ENCODE measurements at regions not wholly inside any gene's neighbourhood (a gene's known extent, or its start where the extent isn't known, plus 50 kb on each side); places are given as distances from the start of the nearest gene placed in this dataset.

DNA sequence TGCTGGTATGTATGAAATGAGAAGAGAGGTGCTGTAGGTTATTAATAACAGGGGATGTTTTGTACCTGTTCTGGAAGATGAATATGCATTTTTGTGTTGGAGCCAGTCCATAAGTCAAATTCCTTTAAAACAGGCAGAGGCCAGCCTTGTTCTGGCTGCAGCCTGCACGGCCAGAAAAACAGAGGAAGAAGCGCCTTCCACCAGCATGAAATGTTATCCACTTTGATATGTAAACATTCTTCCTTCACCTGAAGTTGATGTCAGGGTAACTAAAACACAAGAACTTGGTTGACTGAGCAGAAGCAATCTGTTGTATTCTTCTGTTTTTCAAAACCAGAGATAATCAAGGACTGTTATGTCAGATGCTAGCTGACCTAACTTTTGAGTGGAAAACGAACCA is 237.9 kb upstream of the PLEKHG7 start:
- Histone ChIP-seq H3K4me3 (ENCODE audit: low read depth in 2 of 2, low read length in 2 of 2) (no peak overlapping the region), H3K27me3 (ENCODE audit: control insufficient read depth, insufficient read depth, low read length) (no peaks in the 10 kb centered on the region), H3K4me1 (ENCODE audit: control insufficient read depth, insufficient read depth, low read length) (no peaks in the 10 kb centered on the region), H3K27ac (ENCODE audit: low read length) (no peak overlapping the region), H3K9me3 (ENCODE audit: control insufficient read depth, insufficient read depth, low read depth, low read length) (no peaks in the 10 kb centered on the region), H3K36me3 (ENCODE audit: control insufficient read depth, insufficient read depth, low read length) (no peaks in the 10 kb centered on the region)
- intact Hi-C loops (cut with micrococcal nuclease; ENCODE audit: unreplicated experiment), result no loop called here
- TF ChIP-seq REST (IDR thresholded peaks at IDR 0.05; ENCODE audit: insufficient read depth in 1 of 2, low read depth in 2 of 2, low read length in 1 of 2) (no peak), TCF7L2 (IDR thresholded peaks at IDR 0.05; ENCODE audit: low read depth, low read length) (no peak), POLR2AphosphoS5 (IDR thresholded peaks at IDR 0.05; ENCODE audit: low read depth, low read length) (no peak)
- TF ChIP-seq, protein P1, sequence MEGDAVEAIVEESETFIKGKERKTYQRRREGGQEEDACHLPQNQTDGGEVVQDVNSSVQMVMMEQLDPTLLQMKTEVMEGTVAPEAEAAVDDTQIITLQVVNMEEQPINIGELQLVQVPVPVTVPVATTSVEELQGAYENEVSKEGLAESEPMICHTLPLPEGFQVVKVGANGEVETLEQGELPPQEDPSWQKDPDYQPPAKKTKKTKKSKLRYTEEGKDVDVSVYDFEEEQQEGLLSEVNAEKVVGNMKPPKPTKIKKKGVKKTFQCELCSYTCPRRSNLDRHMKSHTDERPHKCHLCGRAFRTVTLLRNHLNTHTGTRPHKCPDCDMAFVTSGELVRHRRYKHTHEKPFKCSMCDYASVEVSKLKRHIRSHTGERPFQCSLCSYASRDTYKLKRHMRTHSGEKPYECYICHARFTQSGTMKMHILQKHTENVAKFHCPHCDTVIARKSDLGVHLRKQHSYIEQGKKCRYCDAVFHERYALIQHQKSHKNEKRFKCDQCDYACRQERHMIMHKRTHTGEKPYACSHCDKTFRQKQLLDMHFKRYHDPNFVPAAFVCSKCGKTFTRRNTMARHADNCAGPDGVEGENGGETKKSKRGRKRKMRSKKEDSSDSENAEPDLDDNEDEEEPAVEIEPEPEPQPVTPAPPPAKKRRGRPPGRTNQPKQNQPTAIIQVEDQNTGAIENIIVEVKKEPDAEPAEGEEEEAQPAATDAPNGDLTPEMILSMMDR (IDR thresholded peaks at IDR 0.05), result no peak
- POLR2A ChIA-PET, result no interaction called here
- no TSS peak for BruUV-seq (replicated peaks)
- DNase-seq (ENCODE audit: low read depth, low spot score) (no peak), ATAC-seq (no peak)
- in situ Hi-C loops (cut with HindIII; ENCODE audit: low pct_unique_long_range_greater_than_20kb, low sequenced_read_pairs), result no loop called here
- CTCF ChIA-PET, result no interaction called here

DNA sequence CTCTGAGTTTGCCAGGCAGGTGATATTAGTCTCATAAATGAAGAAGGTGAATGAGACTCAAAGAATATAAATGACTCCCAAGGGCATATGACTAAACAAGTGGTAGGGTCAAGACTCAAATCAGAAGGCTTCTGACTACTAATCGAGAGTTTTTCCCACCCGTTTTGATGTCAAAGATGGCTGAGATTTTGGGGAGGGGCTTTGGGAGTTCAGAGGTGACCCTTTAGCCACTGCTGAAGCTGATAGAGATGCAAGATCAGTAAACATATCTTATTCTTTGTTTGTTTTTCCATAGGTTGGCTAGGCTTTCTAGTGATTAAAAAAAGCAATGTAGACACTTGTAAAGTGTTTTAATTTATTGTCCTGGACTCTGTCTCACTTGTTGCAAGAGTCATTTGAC is 239.6 kb upstream of the PLEKHG7 start:
- no peak for DNase-seq (ENCODE audit: low read depth, low spot score)
- intact Hi-C loops (cut with micrococcal nuclease; ENCODE audit: unreplicated experiment), result no loop called here
- no peak for ATAC-seq
- no peak overlapping the region for H3K27ac ChIP-seq (ENCODE audit: low read length)
- in situ Hi-C loops (cut with HindIII; ENCODE audit: low pct_unique_long_range_greater_than_20kb, low sequenced_read_pairs), result no loop called here
- H3K36me3 ChIP-seq (ENCODE audit: control insufficient read depth, insufficient read depth, low read length), result no peaks in the 10 kb centered on the region
- H3K27me3 ChIP-seq (ENCODE audit: control insufficient read depth, insufficient read depth, low read length), result no peaks in the 10 kb centered on the region
- no peak for TF ChIP-seq POLR2AphosphoS5 (IDR thresholded peaks at IDR 0.05; ENCODE audit: low read depth, low read length)
- TF ChIP-seq, protein P1 (IDR thresholded peaks at IDR 0.05), result no peak
- TF ChIP-seq SIN3A (IDR thresholded peaks at IDR 0.05; ENCODE audit: borderline replicate concordance, insufficient read depth, low read depth, low read length), result no peak
- ChIA-PET CTCF (no interaction called here), POLR2A (no interaction called here)
- H3K9me3 ChIP-seq (ENCODE audit: control insufficient read depth, insufficient read depth, low read depth, low read length), result no peaks in the 10 kb centered on the region
- H3K4me1 ChIP-seq (ENCODE audit: control insufficient read depth, insufficient read depth, low read length), result no peaks in the 10 kb centered on the region
- no TSS peak for BruUV-seq (replicated peaks)
- no peak overlapping the region for H3K4me3 ChIP-seq (ENCODE audit: low read depth in 2 of 2, low read length in 2 of 2)

- CTCF ChIA-PET, result no interaction called here
Observed at GRCh38 chr12:92462527-92462926, 240.3 kb upstream of the PLEKHG7 start.

More at GRCh38 chr12:92462527-92462926, 240.3 kb upstream of the PLEKHG7 start:
- Histone ChIP-seq H3K36me3 (ENCODE audit: control insufficient read depth, insufficient read depth, low read length) (no peaks in the 10 kb centered on the region), H3K4me1 (ENCODE audit: control insufficient read depth, insufficient read depth, low read length) (no peaks in the 10 kb centered on the region), H3K27ac (ENCODE audit: low read length) (no peak overlapping the region), H3K9me3 (ENCODE audit: control insufficient read depth, insufficient read depth, low read depth, low read length) (no peaks in the 10 kb centered on the region), H3K4me3 (ENCODE audit: low read depth in 2 of 2, low read length in 2 of 2) (no peak overlapping the region), H3K27me3 (ENCODE audit: control insufficient read depth, insufficient read depth, low read length) (no peaks in the 10 kb centered on the region)
- no peak for DNase-seq (ENCODE audit: low read depth, low spot score)
- TF ChIP-seq POLR2AphosphoS5 (IDR thresholded peaks at IDR 0.05; ENCODE audit: low read depth, low read length) (no peak), SIN3A (IDR thresholded peaks at IDR 0.05; ENCODE audit: borderline replicate concordance, insufficient read depth, low read depth, low read length) (no peak), TCF7L2 (IDR thresholded peaks at IDR 0.05; ENCODE audit: low read depth, low read length) (no peak), REST (IDR thresholded peaks at IDR 0.05; ENCODE audit: insufficient read depth in 1 of 2, low read depth in 2 of 2, low read length in 1 of 2) (no peak)
- TF ChIP-seq, protein P1 (IDR thresholded peaks at IDR 0.05), result no peak
- POLR2A ChIA-PET, result no interaction called here
- no TSS peak for BruUV-seq (replicated peaks)
- intact Hi-C loops (cut with micrococcal nuclease; ENCODE audit: unreplicated experiment), result no loop called here
- no peak for ATAC-seq
- in situ Hi-C loops (cut with HindIII; ENCODE audit: low pct_unique_long_range_greater_than_20kb, low sequenced_read_pairs), result no loop called here
